CD14-positive monocyte (primary cell): ENCODE measurements at regions not wholly inside any gene's neighbourhood (a gene's known extent, or its start where the extent isn't known, plus 50 kb on each side); places are given as distances from the start of the nearest gene placed in this dataset.
"Not testable (repeated sequence)": the region's sequence is repeated elsewhere in the genome, so short reads cannot be mapped to it uniquely, and the experiment has no call there.

Experiments
- DNase-seq, 3 donors: peaks; one replicate each; pipeline ENCODE4 v3.0.0-alpha.2; 2011 to 2022
- H2AFZ ChIP-seq: 2 replicates; pipeline ENCODE4 v1.6.0; 2012; ENCODE audit warnings: mild to moderate bottlenecking, low read depth, low read length, inconsistent platforms; ENCODE audit not compliant: insufficient read depth, poor library complexity, severe bottlenecking
- H3K27ac ChIP-seq, 2 donors: 1 replicate in 1 of 2; 2 replicates in 1 of 2; pipeline ENCODE4 v1.5.1; 2012 to 2013; ENCODE audit warnings: low read length in 2 of 2, control low read depth in 1 of 2, inconsistent platforms in 1 of 2, low read depth in 1 of 2, mild to moderate bottlenecking in 1 of 2
- H3K27me3 ChIP-seq, 2 donors: one replicate each; pipeline versions ENCODE4 v1.6.0 to v1.6.1; 2011 to 2013; ENCODE audit warnings: low read length in 2 of 2; ENCODE audit not compliant: control insufficient read depth in 2 of 2, insufficient read depth in 2 of 2
- H3K36me3 ChIP-seq, 2 donors: replicated peaks in 1 of 2; 1 replicate in 1 of 2; 2 replicates in 1 of 2; pipeline versions ENCODE4 v1.5.1 to v1.6.1; 2012 to 2013; ENCODE audit warnings: low read length in 2 of 2, control low read depth in 1 of 2, inconsistent platforms in 1 of 2, mild to moderate bottlenecking in 1 of 2; ENCODE audit not compliant: insufficient read depth in 2 of 2, control insufficient read depth in 1 of 2
- H3K4me1 ChIP-seq, 2 donors: 1 replicate in 1 of 2; 2 replicates in 1 of 2; pipeline versions ENCODE4 v1.5.1 to v1.6.1; 2012 to 2013; ENCODE audit warnings: low read length in 2 of 2, control low read depth in 1 of 2, inconsistent platforms in 1 of 2, mild to moderate bottlenecking in 1 of 2, moderate library complexity in 1 of 2; ENCODE audit not compliant: insufficient read depth in 2 of 2, control insufficient read depth in 1 of 2
- H3K4me2 ChIP-seq: replicated peaks from 2 replicates; pipeline ENCODE3; 2012; ENCODE audit warnings: low read length, moderate library complexity, mild to moderate bottlenecking; ENCODE audit not compliant: poor library complexity, severe bottlenecking; ENCODE audit errors: extremely low read depth
- H3K4me3 ChIP-seq, 3 experiments: fragments of 200-600 bp in 1 of 3; sonication (generic) in 1 of 3; replicated peaks in 1 of 3; 1 replicate in 2 of 3; 2 replicates in 1 of 3; pipeline ENCODE4 v1.5.1; 2011 to 2013; ENCODE audit warnings: low read length in 3 of 3, mild to moderate bottlenecking in 3 of 3, control low read depth in 2 of 3, low read depth in 2 of 3, inconsistent platforms in 1 of 3, moderate library complexity in 1 of 3
- H3K79me2 ChIP-seq: 2 replicates; pipeline ENCODE4 v1.6.0; 2012; ENCODE audit warnings: mild to moderate bottlenecking, control low read depth, inconsistent platforms, low read length, moderate library complexity; ENCODE audit not compliant: insufficient read depth
- H3K9ac ChIP-seq: 2 replicates; pipeline ENCODE4 v1.6.0; 2017; ENCODE audit warnings: low read length, mild to moderate bottlenecking; ENCODE audit not compliant: insufficient read depth, poor library complexity, severe bottlenecking
- H3K9me3 ChIP-seq, 2 donors: replicated peaks in 1 of 2; 1 replicate in 1 of 2; 2 replicates in 1 of 2; pipeline versions ENCODE4 v1.5.1 to v1.6.1; 2012 to 2013; ENCODE audit warnings: low read length in 2 of 2, control low read depth in 1 of 2; ENCODE audit not compliant: control insufficient read depth in 1 of 2, insufficient read depth in 1 of 2
- H4K20me1 ChIP-seq: 2 replicates; pipeline ENCODE4 v1.6.0; 2012; ENCODE audit warnings: mild to moderate bottlenecking, low read length, control low read depth, moderate library complexity; ENCODE audit not compliant: insufficient read depth
- H3K27ac Mint-ChIP-seq, 7 donors: one replicate each; pipeline ENCODE4 v1.8.0; 2020; ENCODE audit warnings: mild to moderate bottlenecking in 7 of 7, mixed read lengths in 7 of 7, moderate library complexity in 6 of 7, inconsistent platforms in 2 of 7
- H3K27me3 Mint-ChIP-seq, 3 donors: one replicate each; pipeline ENCODE4 v1.8.0; 2021 to 2022; ENCODE audit warnings: low read depth in 3 of 3, mild to moderate bottlenecking in 3 of 3, mixed read lengths in 3 of 3, moderate library complexity in 3 of 3, inconsistent platforms in 1 of 3
- H3K36me3 Mint-ChIP-seq, 2 donors: one replicate each; pipeline ENCODE4 v1.8.0; 2020; ENCODE audit warnings: mixed read lengths in 2 of 2, inconsistent platforms in 1 of 2, mild to moderate bottlenecking in 1 of 2
- H3K4me1 Mint-ChIP-seq: one replicate; pipeline ENCODE4 v1.8.0; 2020; ENCODE audit warnings: mild to moderate bottlenecking, mixed read lengths
- H3K4me3 Mint-ChIP-seq, 2 donors: one replicate each; pipeline ENCODE4 v1.8.0; 2020; ENCODE audit warnings: mild to moderate bottlenecking in 2 of 2, mixed read lengths in 2 of 2, moderate library complexity in 1 of 2
- H3K9me3 Mint-ChIP-seq, 7 donors: one replicate each; pipeline ENCODE4 v1.8.0; 2020 to 2022; ENCODE audit warnings: mixed read lengths in 7 of 7, mild to moderate bottlenecking in 6 of 7, moderate library complexity in 6 of 7, inconsistent platforms in 2 of 7
- CTCF ChIP-seq: fragments of 200-600 bp; IDR thresholded peaks from one replicate; pipeline ENCODE4 v1.8.0; 2022; ENCODE audit warnings: antibody characterized with exemption, mild to moderate bottlenecking
- WGBS: methylation state at CpG from one replicate; pipeline ENCODE4 v1.1.5; 2013; ENCODE audit warnings: missing lambda C conversion rate; ENCODE audit not compliant: insufficient coverage; 5-methylcytosine and 5-hydroxymethylcytosine counted together
- intact Hi-C, 2 donors: fragments of 100-400 bp; cut with micrococcal nuclease; formaldehyde crosslinking; loops; one replicate each; pipeline versions ENCODE4 v1.15.0 to v1.15.1; 2023

- no peak overlapping the region for H2AFZ ChIP-seq
- H3K9me3 ChIP-seq = peaks cover 18 to 23% of the 10 kb centered on the region in 2 donors
- no peak overlapping the region for H3K4me2 ChIP-seq
- Mint-ChIP-seq H3K4me3 (no peak overlapping the region), H3K27ac (no peak overlapping the region), H3K9me3 (peaks cover 3 to 18% (median 12%) of the 10 kb centered on the region in 7 donors), H3K4me1 (no peaks in the 10 kb centered on the region), H3K36me3 (no peaks in the 10 kb centered on the region), H3K27me3 (peaks cover 0 to 2% (median 0%) of the 10 kb centered on the region in 3 donors)
- no peak for TF ChIP-seq CTCF
- intact Hi-C loops = no loop called here
- H3K27me3 ChIP-seq = no peaks in the 10 kb centered on the region
- no peak for DNase-seq
- no peak overlapping the region for H3K9ac ChIP-seq
- H3K79me2 ChIP-seq = no peaks in the 10 kb centered on the region
- H3K36me3 ChIP-seq = no peaks in the 10 kb centered on the region
- H3K27ac ChIP-seq = no peak overlapping the region
- no peaks in the 10 kb centered on the region for H4K20me1 ChIP-seq
- no peaks in the 10 kb centered on the region for H3K4me1 ChIP-seq
- no peak overlapping the region for H3K4me3 ChIP-seq
- no CpG with 5 or more reads among the region's 3 CpGs for WGBS
These were observed 913.9 kb downstream of the TLE4 start for GRCh38 chr9:80485420-80486250.

- H3K4me1 ChIP-seq, H3K4me2 ChIP-seq, H3K9ac ChIP-seq, H3K4me1 Mint-ChIP-seq, H3K79me2 ChIP-seq, H3K36me3 Mint-ChIP-seq, H3K36me3 ChIP-seq, H3K4me3 ChIP-seq, DNase-seq, H3K27me3 ChIP-seq, H2AFZ ChIP-seq, H3K27ac Mint-ChIP-seq, H3K4me3 Mint-ChIP-seq, H3K27ac ChIP-seq, intact Hi-C loops, H3K27me3 Mint-ChIP-seq, H4K20me1 ChIP-seq: not testable (repeated sequence)
- peaks cover 7 to 19% (median 15%) of the 10 kb centered on the region in 7 donors for H3K9me3 Mint-ChIP-seq
- WGBS = no CpG with 5 or more reads among the region's 1 CpG
- H3K9me3 ChIP-seq = peaks cover 18 to 26% of the 10 kb centered on the region in 2 donors
These were observed 910.5 kb downstream of the TLE4 start for GRCh38 chr9:80482251-80482650.
